SU-DHL-6 (cell line): ENCODE measurements at regions not wholly inside any gene's neighbourhood (a gene's known extent, or its start where the extent isn't known, plus 50 kb on each side); places are given as distances from the start of the nearest gene placed in this dataset.

Source experiments
- H2AFZ ChIP-seq: fragments of 200-600 bp; sonication (generic); 2 replicates; pipeline ENCODE4 v1.6.1; 2014; ENCODE audit warnings: low read depth, mild to moderate bottlenecking, moderate library complexity, mixed read lengths, antibody characterized with exemption, low read length; ENCODE audit not compliant: severe bottlenecking
- H3F3A ChIP-seq: fragments of 200-600 bp; shearing (Covaris generic); 2 replicates; pipeline ENCODE4 v1.6.0; 2016; ENCODE audit warnings: antibody characterized with exemption, mild to moderate bottlenecking; ENCODE audit not compliant: insufficient read depth
- H3K27ac ChIP-seq: fragments of 200-600 bp; sonication (generic); 2 replicates; pipeline ENCODE4 v1.5.1; 2016; ENCODE audit warnings: low read depth, mild to moderate bottlenecking, low read length, moderate library complexity, mixed read lengths
- H3K27me3 ChIP-seq: fragments of 200-600 bp; sonication (generic), shearing (Covaris generic); 2 replicates; pipeline ENCODE4 v1.6.0; 2014; ENCODE audit warnings: mild to moderate bottlenecking, low read length
- H3K36me3 ChIP-seq: fragments of 200-600 bp; sonication (generic); 2 replicates; pipeline ENCODE4 v1.6.1; 2014; ENCODE audit warnings: mild to moderate bottlenecking, low read length, mixed read lengths
- H3K4me2 ChIP-seq: fragments of 300-600, 200-600 bp; shearing (Covaris generic), sonication (generic); 2 replicates; pipeline ENCODE4 v1.6.0; 2014; ENCODE audit warnings: low read length, low read depth, mild to moderate bottlenecking; ENCODE audit not compliant: poor library complexity, severe bottlenecking
- H3K4me3 ChIP-seq: fragments of 200-600 bp; sonication (generic); 2 replicates; pipeline ENCODE4 v1.5.1; 2014; ENCODE audit warnings: antibody characterized with exemption, low read length, mild to moderate bottlenecking, mixed read lengths; ENCODE audit not compliant: insufficient read depth, poor library complexity, severe bottlenecking
- H3K79me2 ChIP-seq: fragments of 200-600 bp; sonication (generic); 2 replicates; pipeline ENCODE4 v1.6.1; 2014; ENCODE audit warnings: mild to moderate bottlenecking, low read length, moderate library complexity; ENCODE audit not compliant: insufficient read depth
- H3K9ac ChIP-seq: fragments of 200-600 bp; sonication (generic); 2 replicates; pipeline ENCODE4 v1.7.0; 2014; ENCODE audit warnings: mild to moderate bottlenecking, low read length
- H3K9me2 ChIP-seq: fragments of 200-600 bp; sonication (generic); replicated peaks from 2 replicates; pipeline ENCODE4 v1.6.1; 2014; ENCODE audit warnings: low read length; ENCODE audit not compliant: insufficient read depth
- H3K9me3 ChIP-seq: fragments of 200-600 bp; sonication (generic); 2 replicates; pipeline ENCODE4 v1.6.1; 2014; ENCODE audit warnings: low read length, mixed read lengths; ENCODE audit not compliant: insufficient read depth
- H4K20me1 ChIP-seq: fragments of 200-600 bp; sonication (generic); 2 replicates; pipeline ENCODE4 v1.6.1; 2014; ENCODE audit warnings: low read depth, mild to moderate bottlenecking, antibody characterized with exemption, low read length, moderate library complexity, mixed read lengths
- CTCF ChIP-seq: fragments of 200-600 bp; sonication (generic); IDR thresholded peaks from one replicate; pipeline ENCODE4 v1.5.1; 2017; ENCODE audit warnings: antibody characterized with exemption, mild to moderate bottlenecking, low read length, moderate library complexity; ENCODE audit not compliant: insufficient read depth, poor library complexity, severe bottlenecking
- EZH2phosphoT487 ChIP-seq: fragments of 200-600 bp; sonication (generic), shearing (Covaris generic); conservative IDR thresholded peaks from 2 replicates; pipeline ENCODE4 v1.6.1; 2018; ENCODE audit warnings: mild to moderate bottlenecking, antibody characterized with exemption, low read length, moderate library complexity, mixed read lengths

GRCh38 chr2:120830096-120830830, 94.6 kb downstream of the GLI2 start:
- no peaks in the 10 kb centered on the region for H3K79me2 ChIP-seq
- no peaks in the 10 kb centered on the region for H3K36me3 ChIP-seq
- no peaks in the 10 kb centered on the region for H4K20me1 ChIP-seq
- H3K4me2 ChIP-seq: no peak overlapping the region
- no peak overlapping the region for H3K9ac ChIP-seq
- H3K9me2 ChIP-seq: no peaks in the 10 kb centered on the region
- no peaks in the 10 kb centered on the region for H3K9me3 ChIP-seq
- H3F3A ChIP-seq: no peaks in the 10 kb centered on the region
- no peak overlapping the region for H3K4me3 ChIP-seq
- no peak overlapping the region for H2AFZ ChIP-seq
- H3K27ac ChIP-seq: no peak overlapping the region
- TF ChIP-seq EZH2phosphoT487 (no peak), CTCF (no peak)
- no peaks in the 10 kb centered on the region for H3K27me3 ChIP-seq

- no peaks in the 10 kb centered on the region for H4K20me1 ChIP-seq
- no peak overlapping the region for H3K4me2 ChIP-seq
- H3K27ac ChIP-seq: no peak overlapping the region
- no peaks in the 10 kb centered on the region for H3K36me3 ChIP-seq
- H3F3A ChIP-seq: no peaks in the 10 kb centered on the region
- no peak overlapping the region for H3K9ac ChIP-seq
- no peaks in the 10 kb centered on the region for H3K27me3 ChIP-seq
- no peaks in the 10 kb centered on the region for H3K9me3 ChIP-seq
- H3K9me2 ChIP-seq: no peaks in the 10 kb centered on the region
- no peak overlapping the region for H3K4me3 ChIP-seq
- H2AFZ ChIP-seq: no peak overlapping the region
- H3K79me2 ChIP-seq: no peaks in the 10 kb centered on the region
- TF ChIP-seq EZH2phosphoT487 (no peak), CTCF (no peak)
Measured at GRCh38 chr2:120831086-120831485, 95.4 kb downstream of the GLI2 start.

- H3K9me2 ChIP-seq: no peaks in the 10 kb centered on the region
- no peaks in the 10 kb centered on the region for H3K36me3 ChIP-seq
- H3K27me3 ChIP-seq: no peaks in the 10 kb centered on the region
- no peaks in the 10 kb centered on the region for H3F3A ChIP-seq
- no peaks in the 10 kb centered on the region for H3K79me2 ChIP-seq
- no peak overlapping the region for H2AFZ ChIP-seq
- no peak overlapping the region for H3K27ac ChIP-seq
- TF ChIP-seq EZH2phosphoT487: no peak
- no peak for TF ChIP-seq CTCF
- no peak overlapping the region for H3K4me3 ChIP-seq
- H3K4me2 ChIP-seq: no peak overlapping the region
- no peaks in the 10 kb centered on the region for H3K9me3 ChIP-seq
- H4K20me1 ChIP-seq: no peaks in the 10 kb centered on the region
- H3K9ac ChIP-seq: no peak overlapping the region
Measured at GRCh38 chr2:120831891-120832290, 96.2 kb downstream of the GLI2 start.
